Left kidney (tissue), 1 donor: ENCODE measurements at regions not wholly inside any gene's neighbourhood (a gene's known extent, or its start where the extent isn't known, plus 50 kb on each side); places are given as distances from the start of the nearest gene placed in this dataset.

Experiments
- DNase-seq: peaks from one replicate; pipeline ENCODE4 v3.0.0-alpha.2; 2013

GRCh38 chr18:11511434-11512095 lies 97.8 kb upstream of the SLC35G4 start:
- DNase-seq, result no peak

DNA sequence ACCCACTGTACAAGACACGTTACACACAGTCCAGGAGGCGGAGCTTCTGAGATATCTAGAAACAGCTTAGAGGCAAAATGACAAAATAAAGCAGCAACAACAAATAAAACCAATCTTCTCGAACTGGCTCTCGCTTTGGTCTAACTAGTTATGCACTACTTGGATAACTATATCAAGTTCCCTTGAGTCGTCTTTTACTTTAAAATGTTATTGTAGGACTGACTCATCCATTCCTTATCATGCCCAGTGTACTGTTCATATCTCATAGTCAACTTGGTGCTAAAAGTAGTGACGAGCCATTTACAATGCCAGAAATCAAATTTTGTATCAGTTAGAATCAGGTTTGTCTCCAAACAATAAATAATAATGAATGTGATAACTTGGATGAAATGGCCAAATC lies 102.5 kb upstream of the SLC35G4 start:
- no peak for DNase-seq

GRCh38 chr18:11505993-11506392 lies 103.4 kb upstream of the SLC35G4 start:
- no peak for DNase-seq

- DNase-seq, result no peak
Observed at GRCh38 chr18:11504962-11505361, 104.4 kb upstream of the SLC35G4 start.

GRCh38 chr18:11502368-11502767 lies 107.0 kb upstream of the SLC35G4 start:
- no peak for DNase-seq

- no peak for DNase-seq
Observed at GRCh38 chr18:11501352-11501751, 108.0 kb upstream of the SLC35G4 start.

DNA sequence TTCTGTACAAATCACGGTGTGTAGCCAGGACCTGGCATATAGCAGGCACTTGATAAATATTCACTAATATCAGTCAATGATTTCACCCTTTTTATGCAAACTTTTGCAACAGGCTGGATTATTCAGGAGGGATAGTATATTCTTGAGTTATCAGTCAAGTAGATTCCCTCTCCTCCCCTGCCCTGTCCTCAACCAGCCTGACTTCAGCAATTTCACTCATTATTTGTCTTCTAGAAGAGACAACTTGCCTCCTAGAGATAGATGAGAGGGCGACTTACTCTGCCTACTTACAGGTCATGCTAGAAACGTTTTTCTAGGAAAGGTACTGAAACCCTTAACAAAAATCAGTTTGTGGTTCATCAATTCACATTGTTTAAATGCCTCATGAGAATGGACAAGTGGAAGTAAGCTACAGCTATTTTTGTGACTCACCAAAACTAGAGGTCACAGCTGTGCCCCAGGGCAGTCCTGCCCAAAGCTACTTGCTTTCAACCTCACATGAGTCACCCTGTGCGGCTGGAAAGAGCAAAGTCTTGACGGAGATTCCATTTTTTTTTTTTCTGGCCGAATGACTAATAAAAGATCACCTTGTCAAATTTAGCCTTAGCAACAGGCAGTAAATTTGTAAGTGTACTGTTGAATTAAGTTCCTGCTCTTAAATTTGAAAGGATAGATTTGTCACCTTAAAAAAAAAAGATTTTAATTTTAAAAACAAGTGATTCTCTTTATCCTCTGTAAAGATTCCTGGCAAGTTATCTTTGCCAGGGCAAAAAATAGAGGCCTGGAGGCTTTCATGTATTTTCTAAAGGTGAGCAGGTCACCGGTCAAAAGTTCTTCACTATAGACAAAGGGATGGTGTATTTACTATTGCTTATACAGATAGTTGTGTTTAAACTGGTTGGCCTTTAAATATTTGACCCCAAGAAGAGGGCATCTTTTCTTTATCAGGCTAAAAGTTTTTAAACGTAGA lies 109.0 kb upstream of the SLC35G4 start:
- no peak for DNase-seq

GRCh38 chr18:11498821-11499220 lies 110.6 kb upstream of the SLC35G4 start:
- DNase-seq, result no peak

DNA sequence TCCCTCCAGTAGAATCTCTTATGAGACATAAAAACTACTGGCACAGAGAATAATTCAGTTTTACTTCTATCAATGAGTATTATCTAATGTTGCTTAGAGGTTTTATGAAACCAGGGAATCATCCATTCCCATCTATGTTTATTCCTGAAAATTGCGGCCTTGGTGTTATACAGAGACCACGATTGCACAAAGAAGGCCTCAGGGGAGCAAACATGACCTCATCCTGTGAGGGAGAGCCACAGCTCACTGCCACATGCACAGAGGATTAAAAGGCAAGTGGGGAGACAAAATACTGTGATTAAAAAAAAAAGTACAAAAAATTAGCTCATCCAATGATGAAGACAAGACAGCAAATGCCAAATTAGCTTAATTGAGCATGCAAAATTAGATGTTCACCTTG lies 111.8 kb upstream of the SLC35G4 start:
- no peak for DNase-seq

DNA sequence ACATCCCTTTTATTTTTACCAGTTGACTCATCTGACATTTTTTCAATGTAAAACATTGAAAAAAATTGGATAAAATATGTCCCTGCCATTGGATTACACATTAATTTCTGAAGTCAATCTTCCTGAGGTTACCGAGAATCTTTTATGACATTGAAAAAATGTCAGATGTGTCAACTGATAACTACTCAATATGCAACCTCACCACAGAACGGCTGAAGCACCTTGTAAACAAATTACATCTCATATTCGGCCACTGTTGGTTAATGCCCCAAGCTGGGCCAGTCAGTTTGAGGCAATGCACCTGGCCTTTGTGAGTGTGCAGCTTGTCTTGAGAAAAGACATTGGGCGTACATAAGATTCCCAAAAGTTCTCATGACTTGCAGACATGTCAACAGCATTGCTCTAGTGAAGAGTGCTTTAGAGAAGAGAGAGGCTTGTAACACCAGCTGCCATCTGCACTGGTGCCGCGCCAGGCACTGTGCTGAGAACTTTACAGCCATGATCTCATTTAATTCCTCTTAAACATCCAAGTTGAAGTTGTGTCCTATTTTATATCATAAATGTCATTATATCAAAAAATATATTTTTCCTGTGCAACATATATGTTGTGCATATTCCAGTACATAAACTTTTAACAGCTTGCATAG lies 112.7 kb upstream of the SLC35G4 start:
- DNase-seq, result no peak

DNA sequence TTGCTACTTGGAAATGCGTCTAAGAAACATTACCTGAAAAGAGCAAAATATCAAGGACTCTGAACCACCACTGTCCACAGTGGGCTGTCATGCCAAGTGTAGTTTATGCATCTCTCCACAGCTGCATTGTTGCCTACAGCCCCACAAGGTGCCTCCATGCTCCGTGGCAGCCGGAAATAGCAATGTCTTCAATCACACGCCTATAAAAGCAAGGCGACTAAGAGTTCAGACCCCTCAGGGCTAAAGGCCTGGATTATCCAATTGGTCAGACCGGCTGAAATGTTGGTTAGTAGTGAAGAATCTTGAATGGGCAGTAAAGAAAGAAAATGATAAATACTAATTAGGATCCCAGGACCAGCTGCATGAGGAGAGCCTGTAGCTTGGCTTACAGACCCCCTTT lies 114.0 kb upstream of the SLC35G4 start:
- no peak for DNase-seq

GRCh38 chr18:11494107-11494506 lies 115.3 kb upstream of the SLC35G4 start:
- no peak for DNase-seq

GRCh38 chr18:11489266-11489899 lies 120.0 kb upstream of the SLC35G4 start:
- DNase-seq, result no peak

GRCh38 chr18:11488175-11488574 lies 121.2 kb upstream of the SLC35G4 start:
- DNase-seq, result no peak

DNA sequence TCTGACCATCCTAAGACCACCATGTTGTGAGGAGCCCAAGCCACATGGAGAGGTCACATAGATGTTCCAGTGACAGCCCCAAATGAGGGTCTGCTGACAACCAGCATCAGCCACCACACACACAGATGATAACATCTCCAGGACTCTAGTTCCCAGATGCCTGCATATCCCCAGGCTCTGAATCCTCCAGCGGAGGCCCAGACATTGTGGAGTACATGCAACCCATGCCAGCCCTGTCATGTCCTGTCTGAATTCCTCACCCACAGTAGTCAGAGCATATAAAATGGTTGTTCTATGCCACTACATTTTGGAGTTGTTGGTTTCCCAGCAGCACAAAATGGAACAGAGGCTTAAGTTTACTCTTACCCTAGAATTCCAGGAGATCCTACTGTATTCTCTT lies 122.0 kb upstream of the SLC35G4 start:
- no peak for DNase-seq

- no peak for DNase-seq
Observed at GRCh38 chr18:11482271-11482670, 127.1 kb upstream of the SLC35G4 start.

GRCh38 chr18:11480692-11481091 lies 128.7 kb upstream of the SLC35G4 start:
- DNase-seq, result no peak

- peak; percentile 4 for DNase-seq
Observed at GRCh38 chr18:11479031-11479430, 130.4 kb upstream of the SLC35G4 start.

DNA sequence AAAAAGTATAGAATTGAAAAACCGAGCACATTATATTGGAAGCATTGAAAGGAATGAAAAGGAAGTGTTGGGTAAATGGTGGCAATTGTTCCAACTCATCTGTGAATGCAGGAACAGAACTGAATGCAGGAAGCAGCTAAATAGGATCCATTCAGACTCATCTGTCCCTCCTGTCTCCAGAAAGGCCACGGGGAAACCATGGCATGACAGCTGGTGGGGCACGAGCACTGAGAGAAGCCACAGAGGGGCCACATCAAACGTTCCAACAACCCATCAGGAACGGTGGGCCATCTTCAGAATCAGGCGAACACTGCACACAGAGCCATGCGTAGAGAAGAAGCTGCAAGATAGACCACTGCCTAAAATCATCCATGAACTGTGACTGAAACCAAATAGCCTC lies 138.5 kb upstream of the SLC35G4 start:
- no peak for DNase-seq

DNA sequence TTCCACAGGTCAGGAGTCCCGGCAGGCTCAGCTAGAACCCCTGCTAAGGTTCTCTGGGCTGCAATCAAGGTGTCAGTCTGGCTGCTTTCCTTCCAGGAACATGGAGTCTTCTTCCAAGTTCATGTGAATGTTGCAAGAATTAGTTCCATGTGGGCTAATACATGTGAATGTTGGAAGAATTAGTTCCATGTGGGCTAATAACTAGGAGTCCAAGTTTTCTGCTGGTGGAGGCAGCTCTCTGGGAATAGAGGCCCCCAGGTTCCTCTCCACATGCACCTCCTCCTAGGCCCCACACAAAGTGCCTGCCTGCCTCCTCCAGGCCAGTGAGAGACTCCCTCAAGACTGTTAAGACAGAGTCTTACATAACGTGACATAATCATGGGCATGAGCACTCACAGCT lies 140.8 kb upstream of the SLC35G4 start:
- no peak for DNase-seq

DNA sequence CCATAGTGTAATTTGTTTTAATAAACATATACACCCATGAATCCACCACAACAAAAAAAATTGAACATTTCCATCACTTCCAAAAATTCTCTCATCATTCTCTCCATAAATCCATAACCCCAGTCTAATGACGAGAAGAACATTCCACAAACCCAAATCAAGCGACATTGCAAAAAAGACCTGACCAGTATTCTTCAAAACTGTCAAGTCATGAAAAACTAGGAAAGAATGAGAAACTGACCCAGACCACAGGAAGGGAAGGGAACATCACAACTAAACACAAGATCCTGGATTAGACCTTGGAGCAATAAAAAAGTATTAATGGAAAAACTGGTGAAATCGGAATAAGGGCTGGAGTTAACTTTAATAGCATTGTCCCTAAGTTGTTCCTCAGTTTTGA lies 141.3 kb upstream of the SLC35G4 start:
- no peak for DNase-seq

- DNase-seq, result no peak
Observed at GRCh38 chr18:11467611-11468010, 141.8 kb upstream of the SLC35G4 start.

GRCh38 chr18:11464129-11464528 lies 145.3 kb upstream of the SLC35G4 start:
- DNase-seq, result no peak
